CD4-positive, alpha-beta T cell (primary cell): ENCODE measurements at regions not wholly inside any gene's neighbourhood (a gene's known extent, or its start where the extent isn't known, plus 50 kb on each side); places are given as distances from the start of the nearest gene placed in this dataset.

ENCODE experiments used
- ATAC-seq: fragments of 200-7000 bp; cut with Tn5 transposase; one replicate; pipeline ENCODE4 v1.10.0; 2022; ENCODE audit warnings: mild to moderate bottlenecking; ENCODE audit not compliant: poor library complexity
- CTCF ChIA-PET: fragments of 350-600 bp; sonication (Branson Sonifier 250); formaldehyde crosslinking; loops from one replicate; lab custom pipeline; 2021; ENCODE audit warnings: antibody characterized with exemption, inconsistent platforms; lab: Charles Lee
- POLR2A ChIA-PET: fragments of 350-600 bp; sonication (Branson Sonifier 250); formaldehyde crosslinking; loops from one replicate; lab custom pipeline; 2021; ENCODE audit warnings: antibody characterized with exemption, inconsistent platforms; lab: Charles Lee
- DNase-seq, 14 experiments: peaks; one replicate each; pipeline ENCODE4 v3.0.0-alpha.2; 2013 to 2020; ENCODE audit warnings: mixed read lengths in 2 of 14
- H3K27ac ChIP-seq, 2 donors: one replicate each; pipeline versions ENCODE4 v1.5.1 to v1.7.0; 2013; ENCODE audit warnings: low read length in 2 of 2, low read depth in 1 of 2, mild to moderate bottlenecking in 1 of 2
- H3K27me3 ChIP-seq, 2 experiments: 1 replicate in 1 of 2; 2 replicates in 1 of 2; pipeline versions ENCODE4 v1.6.1 to v1.7.0; 2013; ENCODE audit warnings: low read length in 2 of 2, control low read depth in 1 of 2, mild to moderate bottlenecking in 1 of 2, moderate library complexity in 1 of 2; ENCODE audit not compliant: insufficient read depth in 2 of 2, control insufficient read depth in 1 of 2
- H3K36me3 ChIP-seq: one replicate; pipeline ENCODE4 v1.6.1; 2013; ENCODE audit warnings: low read length, control low read depth; ENCODE audit not compliant: insufficient read depth
- H3K4me1 ChIP-seq: one replicate; pipeline ENCODE4 v1.6.1; 2013; ENCODE audit warnings: low read length, control low read depth; ENCODE audit not compliant: insufficient read depth
- H3K4me3 ChIP-seq: one replicate; pipeline ENCODE4 v1.5.1; 2013; ENCODE audit warnings: mild to moderate bottlenecking, low read length, moderate library complexity
- H3K9me3 ChIP-seq, 2 experiments: 1 replicate in 1 of 2; 2 replicates in 1 of 2; pipeline versions ENCODE4 v1.6.1 to v1.7.0; 2013; ENCODE audit warnings: low read length in 2 of 2, mild to moderate bottlenecking in 2 of 2, control low read depth in 1 of 2, moderate library complexity in 1 of 2; ENCODE audit not compliant: control insufficient read depth in 1 of 2, insufficient read depth in 1 of 2
- H3K27ac Mint-ChIP-seq: one replicate; pipeline ENCODE4 v1.8.0; 2020; ENCODE audit warnings: mixed read lengths
- H3K27me3 Mint-ChIP-seq: one replicate; pipeline ENCODE4 v1.8.0; 2021; ENCODE audit warnings: mixed read lengths
- H3K36me3 Mint-ChIP-seq: one replicate; pipeline ENCODE4 v1.8.0; 2021; ENCODE audit warnings: low read depth, mixed read lengths
- H3K4me1 Mint-ChIP-seq: one replicate; pipeline ENCODE4 v1.8.0; 2021; ENCODE audit warnings: low read depth, mixed read lengths
- H3K4me3 Mint-ChIP-seq: one replicate; pipeline ENCODE4 v1.8.0; 2020; ENCODE audit warnings: mild to moderate bottlenecking, mixed read lengths
- H3K9me3 Mint-ChIP-seq: one replicate; pipeline ENCODE4 v1.8.0; 2020; ENCODE audit warnings: mixed read lengths
- intact Hi-C, 2 experiments: fragments of 100-400 bp; cut with DNase I in 1 of 2; cut with micrococcal nuclease in 1 of 2; formaldehyde crosslinking; loops; one replicate each; pipeline versions ENCODE4 v1.15.1 to v1.9.0; 2023 to 2025; cut with DNase I, micrococcal nuclease
- TF ChIP-seq, protein P1 (sequence below): fragments of 200-600 bp; IDR thresholded peaks from one replicate; pipeline ENCODE4 v1.8.0; 2022; ENCODE audit warnings: antibody characterized with exemption, mild to moderate bottlenecking

DNA sequence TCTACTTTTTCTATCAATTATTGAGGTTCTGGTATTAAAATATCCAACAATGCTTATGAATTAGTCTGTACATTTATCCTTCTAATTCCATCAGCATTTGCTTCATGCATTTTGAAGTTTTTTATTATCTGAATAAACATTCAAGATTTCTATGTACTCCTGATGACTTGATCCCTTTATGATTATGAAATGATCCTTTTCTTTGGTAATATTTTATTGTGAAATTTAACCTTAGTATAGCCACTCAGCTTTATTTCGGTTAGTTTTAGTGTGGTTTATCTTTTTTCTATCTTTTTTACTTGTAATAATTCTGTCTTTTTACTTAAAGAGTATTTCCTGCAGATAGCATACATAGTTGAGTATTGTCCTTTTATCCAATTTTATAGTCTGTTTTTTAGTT lies 106.6 kb downstream of the SNAPC1 start:
- Mint-ChIP-seq H3K36me3 (no peaks in the 10 kb centered on the region), H3K27ac (no peak overlapping the region), H3K9me3 (peaks cover 19% of the 10 kb centered on the region), H3K27me3 (peaks cover 19% of the 10 kb centered on the region), H3K4me1 (no peaks in the 10 kb centered on the region), H3K4me3 (no peak overlapping the region)
- ATAC-seq, result no peak
- POLR2A ChIA-PET, result no interaction called here
- TF ChIP-seq, protein P1, sequence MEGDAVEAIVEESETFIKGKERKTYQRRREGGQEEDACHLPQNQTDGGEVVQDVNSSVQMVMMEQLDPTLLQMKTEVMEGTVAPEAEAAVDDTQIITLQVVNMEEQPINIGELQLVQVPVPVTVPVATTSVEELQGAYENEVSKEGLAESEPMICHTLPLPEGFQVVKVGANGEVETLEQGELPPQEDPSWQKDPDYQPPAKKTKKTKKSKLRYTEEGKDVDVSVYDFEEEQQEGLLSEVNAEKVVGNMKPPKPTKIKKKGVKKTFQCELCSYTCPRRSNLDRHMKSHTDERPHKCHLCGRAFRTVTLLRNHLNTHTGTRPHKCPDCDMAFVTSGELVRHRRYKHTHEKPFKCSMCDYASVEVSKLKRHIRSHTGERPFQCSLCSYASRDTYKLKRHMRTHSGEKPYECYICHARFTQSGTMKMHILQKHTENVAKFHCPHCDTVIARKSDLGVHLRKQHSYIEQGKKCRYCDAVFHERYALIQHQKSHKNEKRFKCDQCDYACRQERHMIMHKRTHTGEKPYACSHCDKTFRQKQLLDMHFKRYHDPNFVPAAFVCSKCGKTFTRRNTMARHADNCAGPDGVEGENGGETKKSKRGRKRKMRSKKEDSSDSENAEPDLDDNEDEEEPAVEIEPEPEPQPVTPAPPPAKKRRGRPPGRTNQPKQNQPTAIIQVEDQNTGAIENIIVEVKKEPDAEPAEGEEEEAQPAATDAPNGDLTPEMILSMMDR, result no peak
- H3K4me3 ChIP-seq, result no peak overlapping the region
- no peaks in the 10 kb centered on the region for H3K36me3 ChIP-seq
- H3K9me3 ChIP-seq, result peaks cover 13 to 15% of the 10 kb centered on the region in 2 experiments
- no peak for DNase-seq
- CTCF ChIA-PET, result no interaction called here
- H3K27ac ChIP-seq, result no peak overlapping the region
- no peaks in the 10 kb centered on the region for H3K4me1 ChIP-seq
- H3K27me3 ChIP-seq, result no peaks in the 10 kb centered on the region
- intact Hi-C loops, result no loop called here

DNA sequence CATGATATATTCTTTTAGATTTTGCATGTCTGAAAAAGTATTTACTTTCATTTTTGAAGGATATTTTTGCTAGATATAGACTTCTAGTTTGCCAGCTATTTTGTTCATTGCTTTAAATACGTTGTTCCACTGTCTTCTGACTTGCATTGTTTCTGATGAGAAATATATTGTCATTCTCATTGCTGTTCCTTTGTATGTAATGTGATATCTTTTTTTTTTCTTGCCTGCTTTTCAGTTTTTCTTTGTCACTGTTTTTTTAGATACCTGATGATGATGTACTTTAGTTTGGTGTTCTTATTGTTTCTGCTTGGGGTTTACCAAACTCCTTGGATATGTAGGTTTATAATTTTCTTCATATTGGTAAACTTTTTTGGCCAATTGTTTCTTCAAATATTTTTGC lies 107.9 kb downstream of the SNAPC1 start:
- ChIA-PET POLR2A (no interaction called here), CTCF (no interaction called here)
- Mint-ChIP-seq H3K27ac (no peak overlapping the region), H3K36me3 (no peaks in the 10 kb centered on the region), H3K4me3 (no peak overlapping the region), H3K4me1 (no peaks in the 10 kb centered on the region), H3K27me3 (peaks cover 27% of the 10 kb centered on the region), H3K9me3 (peaks cover 19% of the 10 kb centered on the region)
- no peak overlapping the region for H3K27ac ChIP-seq
- DNase-seq, result no peak
- intact Hi-C loops, result no loop called here
- no peaks in the 10 kb centered on the region for H3K4me1 ChIP-seq
- no peak for ATAC-seq
- H3K27me3 ChIP-seq, result peaks cover 0 to under 1% of the 10 kb centered on the region in 2 experiments
- H3K36me3 ChIP-seq, result no peaks in the 10 kb centered on the region
- no peak overlapping the region for H3K4me3 ChIP-seq
- H3K9me3 ChIP-seq, result peaks cover 4 to 13% of the 10 kb centered on the region in 2 experiments
- TF ChIP-seq, protein P1, result no peak

DNA sequence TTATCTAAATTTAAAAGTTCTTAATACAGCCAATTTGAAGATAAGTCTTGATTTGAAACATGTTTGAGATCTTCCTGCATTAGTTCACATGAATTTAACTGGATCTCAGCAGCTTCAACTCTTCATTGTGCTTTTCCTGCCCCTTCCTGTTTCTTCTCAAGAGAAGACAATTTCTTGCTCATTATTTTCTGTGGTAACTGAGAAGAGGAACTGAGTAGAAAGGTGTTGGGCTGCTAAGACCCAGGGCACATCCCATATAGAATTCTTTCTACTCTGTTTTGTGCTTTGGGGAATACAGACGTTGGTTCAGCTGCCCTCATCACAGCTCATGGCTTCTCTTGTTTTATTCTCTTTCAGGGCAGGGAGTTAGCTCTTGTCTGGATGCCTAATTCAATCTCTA lies 110.2 kb downstream of the SNAPC1 start:
- ChIA-PET CTCF (no interaction called here), POLR2A (no interaction called here)
- H3K27ac Mint-ChIP-seq, result no peak overlapping the region
- H3K36me3 Mint-ChIP-seq, result no peaks in the 10 kb centered on the region
- no peaks in the 10 kb centered on the region for H3K36me3 ChIP-seq
- peaks cover 8 to 20% of the 10 kb centered on the region in 2 experiments for H3K27me3 ChIP-seq
- H3K4me3 Mint-ChIP-seq, result no peak overlapping the region
- H3K9me3 ChIP-seq, result peaks cover 4 to 13% of the 10 kb centered on the region in 2 experiments
- DNase-seq (peak in 1 of 14 experiments; percentile 5), ATAC-seq (no peak)
- TF ChIP-seq, protein P1, result no peak
- no peaks in the 10 kb centered on the region for H3K4me1 ChIP-seq
- peaks cover 19% of the 10 kb centered on the region for H3K9me3 Mint-ChIP-seq
- intact Hi-C loops, result no loop called here
- no peaks in the 10 kb centered on the region for H3K4me1 Mint-ChIP-seq
- peaks cover 48% of the 10 kb centered on the region for H3K27me3 Mint-ChIP-seq
- H3K4me3 ChIP-seq, result no peak overlapping the region
- H3K27ac ChIP-seq, result no peak overlapping the region
